ENCODE measurements at regions not wholly inside any gene's neighbourhood (a gene's known extent, or its start where the extent isn't known, plus 50 kb on each side); places are given as distances from the start of the nearest gene placed in this dataset.

- TF ChIP-seq, protein P1, sequence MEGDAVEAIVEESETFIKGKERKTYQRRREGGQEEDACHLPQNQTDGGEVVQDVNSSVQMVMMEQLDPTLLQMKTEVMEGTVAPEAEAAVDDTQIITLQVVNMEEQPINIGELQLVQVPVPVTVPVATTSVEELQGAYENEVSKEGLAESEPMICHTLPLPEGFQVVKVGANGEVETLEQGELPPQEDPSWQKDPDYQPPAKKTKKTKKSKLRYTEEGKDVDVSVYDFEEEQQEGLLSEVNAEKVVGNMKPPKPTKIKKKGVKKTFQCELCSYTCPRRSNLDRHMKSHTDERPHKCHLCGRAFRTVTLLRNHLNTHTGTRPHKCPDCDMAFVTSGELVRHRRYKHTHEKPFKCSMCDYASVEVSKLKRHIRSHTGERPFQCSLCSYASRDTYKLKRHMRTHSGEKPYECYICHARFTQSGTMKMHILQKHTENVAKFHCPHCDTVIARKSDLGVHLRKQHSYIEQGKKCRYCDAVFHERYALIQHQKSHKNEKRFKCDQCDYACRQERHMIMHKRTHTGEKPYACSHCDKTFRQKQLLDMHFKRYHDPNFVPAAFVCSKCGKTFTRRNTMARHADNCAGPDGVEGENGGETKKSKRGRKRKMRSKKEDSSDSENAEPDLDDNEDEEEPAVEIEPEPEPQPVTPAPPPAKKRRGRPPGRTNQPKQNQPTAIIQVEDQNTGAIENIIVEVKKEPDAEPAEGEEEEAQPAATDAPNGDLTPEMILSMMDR (IDR thresholded peaks at IDR 0.05), result no peak
- TF ChIP-seq POLR2A (IDR thresholded peaks at IDR 0.05; ENCODE audit: low read depth) (no peak), POLR2AphosphoS5 (IDR thresholded peaks at IDR 0.05) (no peak), EP300 (IDR thresholded peaks at IDR 0.05) (no peak)
Measured at GRCh38 chr6:109237077-109237985, 142.0 kb downstream of the CEP57L1 start.
